GM19023 (cell line): ENCODE measurements at regions not wholly inside any gene's neighbourhood (a gene's known extent, or its start where the extent isn't known, plus 50 kb on each side); places are given as distances from the start of the nearest gene placed in this dataset.

Experiments
- ATAC-seq: cut with Tn5 transposase; IDR thresholded peaks from one replicate; pipeline ENCODE4 v1.9.1; 2021; ENCODE audit warnings: mild to moderate bottlenecking, moderate library complexity; ENCODE audit not compliant: unreplicated experiment

DNA sequence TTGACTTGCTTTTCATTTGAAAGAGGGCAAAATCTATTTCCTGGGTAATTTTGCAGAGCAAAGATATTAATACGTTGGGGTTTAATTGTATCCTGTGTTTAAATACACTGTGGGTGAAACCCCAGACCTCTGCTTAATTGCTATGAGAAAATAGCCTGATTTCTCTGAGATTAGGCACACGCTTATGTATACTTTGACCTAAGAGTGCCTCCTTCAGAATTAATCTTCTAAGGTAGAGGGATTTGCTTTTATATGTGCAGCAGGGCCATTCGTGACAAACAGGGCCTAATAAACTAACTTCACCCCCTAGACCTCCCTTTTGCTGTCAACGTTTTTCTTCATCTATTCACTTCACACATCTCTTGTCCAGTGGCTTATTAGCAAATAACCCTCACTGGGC lies 216.9 kb upstream of the ADGRL2 start:
- ATAC-seq, result no peak

DNA sequence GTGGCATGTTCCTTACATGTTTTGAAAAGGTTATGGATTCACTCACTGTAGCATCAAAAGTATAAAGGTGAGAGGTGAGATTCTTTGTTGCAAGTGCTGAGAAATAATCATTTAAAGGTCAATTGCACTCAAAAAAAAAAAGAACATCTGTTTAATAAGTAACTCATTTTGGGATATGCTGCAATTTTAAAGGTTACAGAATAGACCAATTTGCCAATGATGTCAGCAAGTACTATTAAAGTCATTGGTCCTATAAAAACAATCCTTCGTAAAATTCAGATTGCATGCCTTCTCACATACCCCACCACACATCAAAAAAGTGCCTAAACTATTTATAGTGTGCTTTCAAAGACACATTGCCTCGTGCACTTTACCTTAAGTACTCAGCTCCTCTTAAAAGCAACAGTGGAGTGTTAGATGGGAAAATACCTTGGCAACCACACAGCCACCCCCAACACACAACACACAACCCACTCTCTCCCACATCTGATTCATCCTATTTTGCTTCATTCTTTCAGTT lies 218.2 kb upstream of the ADGRL2 start:
- ATAC-seq, result no peak

DNA sequence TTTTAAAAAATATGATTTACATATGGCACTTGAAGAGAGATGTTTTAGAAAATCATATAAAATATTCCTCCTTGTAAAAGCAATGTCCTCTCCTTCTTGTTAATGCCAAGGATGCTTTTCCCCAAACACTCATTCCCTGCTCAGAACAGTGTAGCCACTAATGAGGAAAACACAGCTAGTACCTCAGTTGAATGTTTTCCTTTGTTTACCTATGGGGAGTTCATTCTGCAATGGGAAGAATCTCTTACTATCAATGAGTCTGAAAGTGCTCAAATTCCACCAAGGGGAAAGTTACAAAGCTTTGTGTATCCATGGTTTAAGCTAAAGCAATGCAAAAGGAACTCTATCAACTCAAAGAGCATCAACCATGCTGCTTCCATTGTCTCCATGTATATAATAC lies 221.9 kb upstream of the ADGRL2 start:
- ATAC-seq, result no peak

DNA sequence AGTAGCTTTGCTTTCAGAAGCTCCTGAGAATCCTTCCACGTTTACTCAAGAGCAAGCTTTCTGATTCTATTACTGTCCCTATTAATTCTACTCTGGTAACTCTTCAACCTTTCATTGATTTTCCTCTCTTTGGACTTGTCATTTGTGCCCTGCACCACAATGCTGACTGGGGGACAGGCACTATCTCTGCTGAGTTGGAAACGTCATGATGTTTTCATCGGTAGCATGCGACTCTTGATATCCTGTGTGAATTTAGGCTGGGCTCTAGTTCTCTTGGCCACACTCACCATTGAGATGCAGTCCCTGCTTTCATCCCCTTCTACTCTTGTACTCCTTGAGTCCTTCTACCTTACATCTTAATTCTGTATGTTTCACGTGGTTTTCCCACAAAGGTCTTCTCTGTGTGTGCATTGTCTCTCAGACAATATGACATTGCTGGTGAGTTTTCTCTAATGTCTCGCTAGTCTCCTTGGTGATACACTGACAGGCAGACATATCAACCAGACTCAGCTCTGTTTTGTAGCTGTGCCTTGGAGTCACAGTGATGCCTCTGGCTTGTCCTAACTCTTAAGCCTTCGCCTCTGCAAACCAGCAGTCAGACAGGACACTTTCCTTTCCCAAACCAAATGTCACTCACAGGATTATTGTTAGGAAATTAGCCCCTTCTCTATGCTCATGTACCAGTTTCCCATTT lies 223.6 kb upstream of the ADGRL2 start:
- no peak for ATAC-seq

DNA sequence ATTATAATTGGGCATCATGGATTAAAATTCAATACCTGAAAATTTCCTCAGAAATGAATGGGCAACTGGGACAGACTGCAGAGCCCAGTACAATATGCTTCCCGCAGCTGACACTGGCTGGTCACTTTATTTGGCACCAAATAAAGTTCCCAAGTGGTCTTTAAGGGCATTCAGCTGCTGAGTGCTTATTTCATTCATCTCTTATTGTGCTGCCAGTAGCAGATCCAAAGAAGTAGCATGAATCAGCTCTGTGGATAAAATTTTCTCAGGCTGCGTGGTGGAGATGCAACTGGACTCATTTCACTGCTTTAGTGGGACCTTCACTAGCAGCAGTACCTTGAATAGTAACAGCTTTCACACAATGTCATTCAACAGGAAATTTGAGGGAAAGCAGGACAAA lies 226.3 kb upstream of the ADGRL2 start:
- ATAC-seq, result no peak

DNA sequence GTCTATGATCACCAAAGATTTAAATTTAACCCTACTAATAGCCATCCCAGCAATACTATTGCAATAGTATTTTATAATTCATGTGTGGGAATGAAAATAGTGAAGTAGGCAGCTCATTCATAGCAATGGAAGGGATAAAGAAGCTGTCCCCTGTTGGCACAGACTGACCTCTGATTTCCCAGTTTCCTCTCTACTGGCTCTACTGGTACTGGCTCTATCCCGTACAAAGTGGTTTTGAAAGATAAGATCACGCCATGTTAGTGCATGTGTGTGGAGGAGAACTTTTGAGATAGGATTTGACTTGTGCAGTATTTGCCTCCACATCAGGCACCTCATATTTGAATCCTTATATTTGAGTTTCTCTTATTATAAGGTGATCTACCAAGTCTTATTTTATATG lies 227.3 kb upstream of the ADGRL2 start:
- ATAC-seq, result no peak

DNA sequence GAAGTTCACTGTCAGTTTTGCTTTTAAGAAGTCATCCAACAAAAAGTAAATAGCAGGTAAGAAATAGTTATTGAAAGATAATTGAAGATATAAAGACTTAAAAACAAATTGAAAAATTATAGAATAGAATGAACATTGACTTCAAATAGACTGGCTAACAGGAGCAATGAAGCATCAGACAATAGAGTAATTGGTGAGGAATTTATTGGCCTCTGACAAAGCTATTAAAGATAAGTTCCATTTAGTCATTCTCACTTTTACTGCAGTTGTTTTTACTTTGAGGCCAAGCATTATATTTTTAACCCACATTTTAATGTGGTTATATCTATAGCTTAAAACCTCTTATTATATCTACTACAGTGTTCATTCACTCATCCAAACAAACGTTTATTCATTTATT lies 228.8 kb upstream of the ADGRL2 start:
- no peak for ATAC-seq

DNA sequence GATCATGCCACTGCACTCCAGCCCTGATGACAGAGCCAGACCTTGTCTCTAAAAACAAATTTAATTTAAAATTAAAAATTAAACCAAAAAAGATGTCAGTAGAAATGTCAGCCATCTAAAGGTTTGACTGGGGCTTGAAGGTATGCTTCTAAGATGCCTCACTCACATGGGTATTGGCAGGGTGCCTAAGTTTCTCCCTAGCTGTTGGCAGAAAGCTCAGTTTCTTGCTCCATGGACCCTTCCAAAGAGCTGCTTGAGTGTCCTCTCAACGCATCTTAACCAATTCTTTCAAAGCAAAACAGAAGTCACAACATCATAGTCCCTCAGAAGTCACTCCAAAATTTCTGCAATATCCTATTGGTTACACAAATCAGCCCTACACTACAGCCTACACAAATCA lies 231.0 kb upstream of the ADGRL2 start:
- ATAC-seq, result no peak

DNA sequence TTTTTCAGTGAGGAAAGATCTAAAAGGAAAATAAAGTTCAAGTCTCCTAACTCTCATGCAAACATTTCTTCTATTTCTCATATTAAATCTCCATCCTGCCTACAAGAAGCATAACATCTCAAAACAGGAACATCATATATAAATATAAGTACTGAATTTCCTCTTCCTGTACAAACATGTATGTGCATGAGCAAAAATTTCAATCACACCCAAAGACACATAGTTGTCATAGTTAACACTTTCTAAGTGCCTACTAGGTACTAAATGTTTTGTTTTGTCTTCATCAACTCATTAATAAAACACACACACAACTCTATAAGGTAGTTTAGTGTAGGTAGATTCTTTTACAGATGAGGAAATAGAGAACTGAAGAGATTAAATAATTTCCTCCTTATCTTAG lies 237.1 kb upstream of the ADGRL2 start:
- no peak for ATAC-seq

DNA sequence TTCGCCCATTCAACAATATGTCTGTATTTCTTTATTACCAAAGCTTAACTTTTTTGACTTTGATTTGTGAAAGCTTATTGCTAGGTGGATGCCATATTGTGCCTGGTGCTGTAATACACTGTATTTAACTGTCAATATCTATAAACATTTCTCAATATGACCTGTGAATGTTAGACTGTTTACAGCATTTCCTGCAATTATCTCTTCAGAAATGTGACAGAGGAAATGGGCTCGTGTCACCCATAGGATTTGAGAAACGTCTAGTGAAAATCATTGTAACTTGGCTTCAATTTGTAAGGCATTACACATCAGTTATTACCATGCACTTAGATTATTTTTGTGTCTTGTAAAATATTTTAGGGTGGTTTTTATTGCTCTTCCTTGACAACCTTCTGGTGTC lies 237.8 kb upstream of the ADGRL2 start:
- ATAC-seq, result no peak

DNA sequence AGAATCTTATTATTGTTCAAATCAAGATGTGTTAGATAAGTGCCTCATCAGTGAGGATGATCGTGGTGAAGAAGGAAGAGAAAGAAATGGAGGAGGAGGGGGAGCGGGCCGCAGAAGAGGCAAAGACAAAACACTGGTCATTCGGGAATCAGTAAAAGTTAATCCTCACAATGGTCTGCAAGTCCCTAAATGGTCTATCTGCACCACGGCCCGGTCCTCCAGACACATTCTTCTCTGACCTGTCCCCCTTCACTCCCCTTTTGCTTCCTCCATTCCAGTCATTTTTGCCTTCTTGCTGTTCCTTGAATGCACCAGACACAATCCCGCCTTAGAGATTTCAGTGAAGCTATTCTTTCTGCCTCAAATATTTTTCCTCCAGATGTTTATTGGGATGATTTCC lies 240.1 kb upstream of the ADGRL2 start:
- no peak for ATAC-seq

DNA sequence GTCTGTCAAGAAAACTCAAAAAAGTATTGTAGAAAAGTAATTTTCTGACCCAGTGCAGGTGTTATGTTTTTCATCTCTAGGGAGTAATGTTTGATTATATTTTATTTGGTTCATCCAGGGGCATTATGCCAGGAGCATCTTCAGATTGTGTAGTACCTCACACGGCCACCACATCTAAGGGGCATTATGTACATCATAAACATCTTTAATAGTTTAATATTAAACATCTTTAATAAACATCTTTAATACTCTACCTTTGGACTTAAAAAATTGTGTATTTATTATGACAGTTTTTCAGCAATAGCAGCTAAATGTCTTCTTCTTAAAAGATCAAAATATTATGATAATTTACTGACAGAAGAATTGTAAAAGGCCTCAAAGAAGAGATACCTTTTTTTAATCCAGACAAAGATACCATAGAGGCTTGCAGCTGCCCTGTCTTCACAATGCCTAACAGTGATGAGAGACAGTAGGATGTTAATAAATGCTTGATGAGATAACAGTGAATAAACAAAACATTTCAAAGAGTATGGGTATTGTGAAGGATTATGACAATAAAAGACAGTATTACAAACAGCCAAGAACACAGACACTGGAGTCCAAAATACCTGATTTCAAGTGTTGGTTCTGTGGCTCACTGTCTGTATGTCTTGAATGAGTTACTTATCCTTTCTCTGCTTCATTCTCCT lies 240.9 kb upstream of the ADGRL2 start:
- no peak for ATAC-seq

DNA sequence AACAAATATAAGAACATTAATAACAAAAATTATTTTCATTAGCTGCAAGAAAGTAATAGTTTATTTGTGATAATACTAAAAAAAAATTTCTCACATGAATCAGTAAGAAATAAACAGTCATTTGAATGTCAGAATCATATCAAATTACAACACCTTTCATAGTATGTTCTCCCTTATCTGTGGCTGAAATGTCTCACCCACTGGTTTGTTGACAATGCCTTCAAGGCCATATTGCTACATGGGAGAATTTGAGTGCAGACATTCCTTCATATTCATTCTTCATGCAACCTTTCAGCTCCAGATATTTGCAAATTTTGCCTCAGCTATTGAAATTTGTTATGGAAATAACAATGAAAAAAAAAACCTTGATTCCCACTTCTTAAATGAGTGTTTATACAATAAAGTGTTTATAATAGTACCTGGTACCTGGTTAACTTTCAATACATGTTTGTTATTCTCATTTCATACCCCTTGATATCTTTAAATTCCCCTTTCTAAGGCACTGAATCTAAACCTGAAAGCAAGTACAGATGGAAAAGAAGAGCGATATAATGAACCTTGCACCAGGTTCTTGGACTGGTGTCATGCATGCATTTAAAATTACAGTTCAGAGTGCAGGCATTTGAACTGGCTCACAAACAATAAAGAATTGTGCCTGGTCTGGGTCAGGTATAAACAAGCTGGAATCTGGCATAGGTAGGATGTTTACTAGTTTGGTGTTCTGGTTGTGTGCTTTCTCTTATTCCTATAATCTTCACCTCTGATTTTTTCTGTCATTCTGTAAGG lies 242.2 kb upstream of the ADGRL2 start:
- no peak for ATAC-seq

DNA sequence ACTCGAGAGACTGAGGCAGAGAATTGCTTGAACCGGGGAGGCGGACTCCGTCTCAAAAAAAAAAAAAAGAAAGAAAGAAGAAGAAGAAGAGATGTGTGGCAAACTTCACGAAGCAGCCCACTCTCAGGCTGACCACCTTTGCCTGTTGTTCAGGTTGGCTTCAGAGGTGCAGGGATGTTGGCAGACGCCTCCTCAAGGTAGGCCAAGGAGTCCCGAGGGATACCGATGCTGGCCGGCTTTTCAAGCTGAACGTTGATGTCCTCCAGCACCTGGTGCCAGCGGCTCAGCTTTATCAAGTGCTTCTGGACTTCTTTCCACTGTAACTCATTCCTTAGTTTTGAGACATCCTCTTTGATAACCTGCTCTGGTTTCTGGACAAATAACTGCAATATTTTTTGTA lies 243.8 kb upstream of the ADGRL2 start:
- ATAC-seq, result no peak

DNA sequence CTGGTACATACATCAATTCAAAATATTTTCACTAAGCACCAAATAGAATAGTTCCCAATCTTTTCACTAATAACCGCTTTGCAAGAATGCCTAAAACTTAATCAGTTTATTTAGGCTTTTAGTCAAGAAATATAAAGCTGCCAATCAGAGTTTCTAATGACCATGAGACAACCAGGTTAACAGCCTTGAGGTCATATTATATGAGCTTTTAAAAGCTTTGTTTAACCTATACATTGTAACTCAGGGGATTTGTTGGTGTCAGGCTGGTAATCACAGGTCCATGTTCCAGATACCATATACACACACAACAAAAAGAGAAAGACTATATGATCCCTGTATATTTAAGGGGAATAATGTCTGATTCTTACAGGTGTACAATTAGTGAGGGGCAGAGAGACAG lies 246.2 kb upstream of the ADGRL2 start:
- ATAC-seq, result no peak

DNA sequence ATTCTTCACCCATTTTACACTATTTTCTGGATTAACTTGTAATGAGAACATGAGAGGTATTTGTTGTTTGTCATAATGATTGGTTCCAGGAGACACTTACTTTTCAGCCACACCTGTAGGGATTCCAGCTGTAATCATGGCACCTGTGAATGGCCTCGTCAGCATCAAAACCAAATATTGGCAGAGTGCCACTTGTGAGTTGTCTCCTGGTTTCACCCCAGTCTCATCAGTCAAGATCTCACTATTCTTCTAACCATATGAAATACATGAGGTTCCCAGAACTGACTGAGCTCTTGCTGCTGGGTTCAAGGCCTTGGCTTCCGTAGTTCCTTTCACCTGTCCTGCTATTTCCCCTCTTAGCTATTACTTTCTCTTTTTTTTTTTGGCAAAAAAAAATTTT lies 246.6 kb upstream of the ADGRL2 start:
- ATAC-seq, result no peak

DNA sequence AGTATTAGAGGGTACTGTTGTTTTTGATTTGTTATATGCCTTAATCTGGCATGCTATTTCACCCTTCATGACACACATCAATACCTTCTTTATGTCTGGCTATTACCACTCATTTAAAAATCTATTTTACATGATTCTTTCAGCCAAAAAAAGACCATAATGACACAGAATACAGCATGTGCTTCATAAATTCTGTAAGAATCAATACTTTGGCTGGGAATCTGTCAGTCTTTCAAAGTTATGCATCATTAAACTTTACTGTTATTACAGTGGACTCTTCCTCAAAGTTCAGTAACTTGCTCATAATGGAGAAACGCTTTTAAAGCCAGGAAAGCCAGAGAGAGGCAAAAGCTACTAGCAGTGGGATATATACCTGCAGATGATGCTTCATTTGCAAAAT lies 247.2 kb upstream of the ADGRL2 start:
- ATAC-seq, result no peak

DNA sequence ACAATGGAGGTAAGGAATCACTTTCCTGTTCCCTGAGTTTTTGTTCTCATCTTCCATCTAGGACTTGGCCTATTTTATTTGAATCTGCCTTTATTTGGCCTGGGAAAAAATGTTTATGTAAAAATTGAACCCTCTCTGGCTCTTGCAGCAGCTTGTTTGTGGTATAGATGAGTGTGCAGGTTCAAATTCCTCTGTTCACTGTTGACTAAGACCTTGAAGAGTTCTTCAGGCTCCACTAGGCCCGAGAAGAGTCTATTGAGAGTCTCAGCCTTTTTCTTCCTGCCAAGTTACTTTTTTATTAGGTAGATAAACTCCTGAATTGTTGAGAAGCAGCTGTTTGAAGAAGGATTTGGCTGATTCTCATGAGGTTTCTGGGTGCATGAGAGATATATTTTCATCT lies 248.8 kb upstream of the ADGRL2 start:
- no peak for ATAC-seq

DNA sequence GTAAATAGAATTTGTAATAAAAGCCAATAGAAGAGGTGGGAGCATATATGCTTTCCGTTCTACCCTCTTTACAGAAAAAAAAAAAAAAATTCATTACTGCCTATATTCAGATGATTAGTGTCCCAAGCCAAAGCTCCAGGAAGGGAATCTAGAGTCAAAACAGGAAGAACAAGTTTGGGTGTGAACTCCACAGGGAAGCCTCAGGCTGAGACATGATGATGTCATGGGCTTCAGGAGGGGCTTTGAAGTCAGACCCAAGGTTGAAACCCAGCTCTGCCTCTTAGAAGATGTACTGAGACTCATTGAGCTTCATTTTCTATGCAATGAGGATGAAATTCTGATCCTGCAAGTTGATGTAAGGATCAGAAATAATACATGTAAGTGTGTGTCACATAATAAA lies 250.0 kb upstream of the ADGRL2 start:
- ATAC-seq, result no peak

DNA sequence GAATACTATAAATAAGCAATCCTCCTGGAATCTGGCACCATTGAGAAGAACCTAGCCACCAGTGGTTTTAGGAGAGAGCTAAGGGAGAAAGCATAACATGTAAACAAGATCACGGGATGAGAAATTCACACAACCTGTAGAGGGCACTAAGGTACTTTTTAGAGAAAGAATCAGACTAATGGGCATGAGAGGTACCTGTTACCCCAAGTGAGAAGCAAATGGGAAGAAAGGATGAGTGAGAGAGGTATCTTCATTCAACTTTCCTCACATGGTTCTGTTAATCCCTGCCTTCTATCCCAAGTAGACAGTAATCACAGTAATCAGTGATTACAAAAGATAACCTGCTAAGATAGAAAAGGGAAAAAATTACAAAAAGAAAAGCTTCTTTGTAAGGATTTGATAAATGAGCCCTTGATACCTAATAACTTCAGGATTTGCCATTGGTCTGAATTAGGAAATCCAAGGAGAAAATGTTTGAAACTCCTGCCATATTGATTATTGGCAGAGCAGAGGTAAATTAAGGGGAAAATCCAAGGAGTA lies 251.1 kb upstream of the ADGRL2 start:
- peak; percentile 52 for ATAC-seq

DNA sequence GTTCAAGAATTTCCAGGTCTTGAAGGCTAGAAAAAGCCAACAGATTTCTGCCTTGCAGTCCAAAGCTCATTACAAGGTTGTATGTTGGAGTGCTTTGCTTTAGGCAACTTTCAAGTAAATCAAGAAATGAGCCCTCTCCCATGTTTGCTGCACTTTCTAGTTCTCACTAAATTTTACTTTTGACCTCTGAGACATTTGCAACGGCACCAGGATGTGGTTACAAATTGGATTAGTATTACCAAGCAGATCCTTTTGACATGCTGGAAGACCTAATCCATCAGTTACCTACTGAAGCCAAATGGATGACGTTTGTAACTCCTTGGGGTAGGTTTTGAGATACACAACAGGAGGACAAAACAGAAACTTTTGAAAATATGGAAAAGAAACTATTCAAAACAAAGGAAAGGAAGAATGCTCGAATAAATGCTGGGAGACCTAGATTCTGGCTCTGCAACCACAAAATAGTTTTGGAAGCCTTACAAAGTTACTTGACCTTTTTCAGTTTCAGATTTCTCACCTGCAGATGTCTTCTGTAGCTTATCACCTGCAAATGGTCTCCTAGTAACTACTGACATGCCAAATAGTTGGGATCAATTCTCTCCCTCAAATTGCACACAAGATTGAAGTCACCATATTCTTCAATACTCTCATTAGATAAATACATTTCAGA lies 251.7 kb upstream of the ADGRL2 start:
- peak; percentile 45 for ATAC-seq
